Right ventricle myocardium superior (tissue), 1 donor: ENCODE measurements at regions not wholly inside any gene's neighbourhood (a gene's known extent, or its start where the extent isn't known, plus 50 kb on each side); places are given as distances from the start of the nearest gene placed in this dataset.
"Not testable (repeated sequence)": the region's sequence is repeated elsewhere in the genome, so short reads cannot be mapped to it uniquely, and the experiment has no call there.

Source experiments
- ATAC-seq: fragments of 200-7000 bp; cut with Tn5 transposase; one replicate; pipeline ENCODE4 v1.9.1; 2020; ENCODE audit warnings: mild to moderate bottlenecking; ENCODE audit not compliant: poor library complexity
- DNase-seq: peaks from one replicate; pipeline ENCODE4 v3.0.0-alpha.2; 2020
- intact Hi-C: fragments of 100-400 bp; cut with DNase I; formaldehyde crosslinking; loops from one replicate; pipeline ENCODE4 v1.11.2; 2022
- donor health status: DM: no; HTN: yes; CAD: no; lungs with severe emphysema.

DNA sequence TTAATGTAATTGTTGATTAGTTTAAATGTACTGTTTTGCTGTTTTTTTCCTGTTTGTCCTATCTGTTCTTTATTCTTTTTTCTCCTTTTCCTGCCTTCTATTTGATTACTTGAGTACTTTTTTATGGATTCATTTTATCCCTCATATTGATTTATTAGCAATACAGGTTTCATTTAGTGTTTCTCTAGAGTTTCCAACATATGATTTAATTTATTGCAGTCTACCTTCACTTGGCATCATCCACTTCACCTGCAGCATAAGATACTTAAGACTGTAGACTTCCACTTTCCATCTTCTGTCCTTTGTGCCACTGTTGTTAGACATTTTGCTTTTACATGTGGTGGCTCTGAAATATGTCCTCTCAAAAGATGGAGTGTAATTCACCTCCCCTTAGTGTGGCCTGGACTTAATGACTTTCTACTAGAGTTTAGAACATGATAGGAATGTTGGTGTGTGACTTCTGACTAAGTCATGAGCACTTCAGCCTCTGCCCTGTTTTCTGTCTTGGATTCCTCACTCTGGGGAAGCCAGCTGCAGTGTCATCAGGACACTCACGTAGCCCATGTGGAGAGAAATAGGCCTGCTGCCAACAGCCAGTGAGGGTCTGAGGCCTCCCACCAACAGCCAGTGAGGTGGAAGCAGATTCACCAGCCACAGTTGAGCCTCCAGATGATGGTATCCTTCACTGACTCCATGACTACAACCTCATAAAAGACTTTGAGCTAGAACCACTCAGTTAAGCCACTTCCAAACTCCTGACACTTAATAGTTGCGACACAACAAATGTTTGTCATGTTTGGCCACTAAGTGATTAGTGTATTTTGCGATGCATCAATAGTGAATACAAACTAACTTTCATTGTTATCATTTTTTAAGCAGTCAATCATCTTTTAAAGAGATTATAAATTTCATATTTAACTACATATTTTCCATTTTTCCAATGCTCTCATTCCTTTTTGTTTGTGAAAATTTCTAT lies 643.5 kb upstream of the DPP6 start:
- no peak for DNase-seq
- intact Hi-C loops, result no loop called here
- ATAC-seq, result no peak

DNA sequence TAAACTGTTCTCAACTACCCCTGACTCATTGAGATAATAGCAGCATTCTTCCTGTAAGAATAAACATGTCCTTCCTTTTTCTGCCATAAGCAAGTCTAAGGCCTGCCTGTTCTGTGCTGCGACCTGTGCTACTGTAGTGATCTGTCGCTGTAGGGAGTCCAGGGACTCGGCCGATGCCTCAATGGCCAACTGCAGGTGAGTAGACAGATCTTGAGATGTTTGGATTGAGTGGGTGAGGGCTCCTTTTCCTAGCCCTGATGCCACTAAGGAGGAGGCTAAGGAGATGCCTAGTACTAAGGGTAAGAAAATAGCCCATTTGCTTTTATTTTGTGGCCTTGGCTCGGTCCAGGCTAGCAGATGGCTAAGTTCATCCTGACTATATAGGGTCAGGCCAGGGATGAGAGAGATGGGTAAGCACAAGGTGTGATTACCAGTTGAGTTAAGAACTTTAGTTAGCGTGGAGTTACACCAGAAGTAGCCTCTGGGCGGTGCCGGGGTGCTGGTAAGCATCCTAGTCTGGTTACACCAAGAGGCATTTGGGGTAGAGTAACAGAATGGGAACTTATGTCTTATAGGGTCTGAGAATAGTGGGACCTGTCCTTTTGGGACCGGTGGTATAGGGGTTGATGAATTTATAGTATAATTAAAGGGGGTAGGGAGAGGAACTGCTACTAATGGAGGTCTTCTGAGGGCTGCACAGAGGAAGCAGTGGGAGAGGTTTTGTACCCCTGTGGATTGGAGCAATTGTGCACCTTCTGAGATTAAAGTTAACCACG lies 642.4 kb upstream of the DPP6 start:
- intact Hi-C loops, DNase-seq, ATAC-seq: not testable (repeated sequence)

DNA sequence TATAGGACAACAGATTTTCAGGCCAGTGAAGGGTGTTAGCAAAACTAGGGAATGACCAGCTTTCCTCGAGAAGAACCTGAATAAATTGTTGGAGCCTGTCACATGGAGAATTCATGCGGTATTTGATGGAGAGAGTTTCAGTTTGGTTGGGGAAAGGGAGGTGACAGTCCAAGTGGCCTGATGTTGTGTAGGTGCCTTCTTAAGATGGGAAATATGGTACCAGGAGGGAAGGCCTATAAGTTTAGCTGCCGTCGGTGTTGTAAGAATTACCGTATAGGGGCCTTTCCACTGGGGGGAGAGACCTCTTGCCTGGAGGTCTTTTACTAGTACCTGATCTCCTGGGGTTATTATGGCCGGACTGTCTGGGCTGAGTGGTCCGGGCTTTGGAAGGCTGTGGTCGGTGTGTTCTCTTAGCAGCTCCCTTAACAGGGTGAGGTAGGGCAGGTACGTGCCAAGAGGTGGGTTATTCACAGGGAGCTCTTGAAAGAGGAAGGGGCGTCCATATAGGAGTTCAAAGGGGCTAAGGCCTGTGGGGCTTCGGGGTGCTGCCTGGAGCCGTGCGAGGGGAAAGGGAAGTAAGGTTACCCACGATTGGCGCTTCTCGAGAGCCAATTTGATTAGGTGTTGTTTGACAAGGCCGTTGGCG lies 641.1 kb upstream of the DPP6 start:
- ATAC-seq, intact Hi-C loops, DNase-seq: not testable (repeated sequence)

DNA sequence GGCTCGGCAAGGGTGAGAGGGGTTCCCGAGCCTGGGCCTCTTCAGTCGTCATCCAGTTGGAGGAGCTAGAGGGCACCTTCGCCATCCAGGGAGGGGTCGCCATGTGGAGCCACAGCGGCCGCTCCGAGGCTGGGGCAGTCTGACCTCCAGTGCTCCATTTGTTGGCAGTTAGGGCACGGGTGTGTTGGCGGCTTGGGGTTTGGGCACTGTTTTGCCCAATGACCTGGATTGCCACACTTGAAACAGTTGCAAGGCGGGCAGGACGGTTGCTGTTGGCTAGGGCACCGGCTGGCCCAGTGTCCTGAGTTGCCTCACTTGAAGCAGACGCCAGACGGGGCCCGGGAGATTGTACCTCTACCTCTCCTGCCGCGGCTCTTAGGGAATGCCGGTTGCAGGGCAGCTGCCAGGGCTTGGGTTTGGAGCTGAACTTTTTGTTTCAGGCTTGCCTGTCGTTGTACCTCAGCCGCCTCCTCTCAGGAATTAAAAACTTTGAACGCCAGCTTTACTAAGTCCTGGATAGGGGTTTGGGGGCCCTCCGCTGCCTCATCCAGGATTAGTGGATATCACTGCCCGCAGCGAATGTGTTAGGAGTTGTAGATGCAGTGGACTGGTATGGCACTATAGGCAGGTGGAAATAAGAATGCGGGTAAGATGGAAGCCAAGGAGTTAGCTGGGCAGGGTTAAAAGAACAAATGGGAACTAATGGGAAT lies 639.9 kb upstream of the DPP6 start:
- intact Hi-C loops, ATAC-seq, DNase-seq: not testable (repeated sequence)

DNA sequence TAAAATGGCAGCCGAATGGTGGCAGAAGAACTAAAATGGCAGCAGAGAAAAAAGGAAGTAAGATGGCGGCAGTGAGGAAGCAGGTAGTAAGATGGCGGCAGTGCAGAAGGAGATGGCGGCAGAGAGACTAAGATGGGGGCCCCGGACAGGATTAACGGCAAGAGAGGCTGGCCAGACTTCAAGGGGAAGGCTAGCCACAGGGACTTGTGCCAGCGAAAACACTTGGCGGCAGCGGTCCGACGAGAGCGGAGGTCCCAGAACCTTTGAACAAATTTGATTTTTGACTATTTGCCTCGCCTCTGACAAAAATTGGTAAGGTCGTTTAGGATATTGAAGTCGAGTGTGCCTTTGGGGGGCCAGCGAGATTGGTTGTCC lies 639.4 kb upstream of the DPP6 start:
- ATAC-seq, DNase-seq, intact Hi-C loops: not testable (repeated sequence)

DNA sequence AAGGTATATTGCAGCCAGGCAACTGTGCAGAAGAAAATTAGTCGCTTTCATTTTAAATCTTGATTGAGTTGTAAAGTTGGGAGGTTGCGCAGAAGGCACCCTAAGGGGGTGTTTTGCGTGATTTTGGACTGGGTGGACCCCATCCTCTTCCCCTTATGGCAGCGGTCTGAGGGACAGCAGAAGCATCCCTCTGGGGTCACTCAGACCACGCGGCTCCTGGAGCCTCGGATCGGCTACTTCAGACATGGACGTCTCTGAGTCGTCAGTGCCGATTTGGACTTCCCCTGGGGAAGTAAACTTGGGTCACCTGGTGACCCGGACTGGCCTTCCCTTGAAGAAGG lies 639.0 kb upstream of the DPP6 start:
- intact Hi-C loops, result no loop called here
- ATAC-seq (no peak), DNase-seq (no peak)

DNA sequence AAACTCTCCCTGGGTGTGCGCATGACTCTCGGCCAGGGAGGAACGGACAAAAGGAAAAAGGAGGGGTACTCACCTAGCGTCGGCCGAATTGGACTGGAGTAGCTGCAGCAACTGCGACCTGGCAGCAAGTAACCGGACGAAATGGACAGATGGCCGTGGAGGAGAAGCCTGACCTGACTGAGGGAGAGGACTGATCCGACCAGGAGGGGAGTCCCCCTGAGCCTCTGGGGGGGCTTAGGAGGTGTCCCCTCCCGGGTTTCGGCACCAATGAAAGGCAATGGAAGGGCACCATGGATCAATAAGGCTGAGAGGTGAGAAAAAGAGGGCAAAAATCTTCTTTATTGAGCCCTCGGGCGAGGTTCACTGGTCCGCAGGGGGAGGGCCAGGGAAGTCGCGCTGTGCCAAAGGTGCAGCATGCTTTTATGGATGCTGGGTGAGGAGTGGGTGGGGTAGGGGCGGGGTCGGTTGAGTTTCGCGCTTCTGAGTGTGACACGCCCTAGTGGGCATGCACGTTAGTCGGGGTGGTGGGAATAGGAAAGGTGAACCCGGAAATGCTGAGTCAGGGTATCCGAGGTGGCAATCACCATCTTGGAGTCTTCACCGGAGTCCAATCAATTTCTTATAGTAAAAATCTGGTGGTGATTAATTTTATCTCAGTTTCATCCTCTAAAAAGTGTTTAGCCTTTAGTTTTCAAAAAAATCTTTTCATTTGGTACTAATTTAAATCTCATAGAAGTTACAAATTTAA lies 638.5 kb upstream of the DPP6 start:
- ATAC-seq (no peak), DNase-seq (no peak)
- intact Hi-C loops, result no loop called here

DNA sequence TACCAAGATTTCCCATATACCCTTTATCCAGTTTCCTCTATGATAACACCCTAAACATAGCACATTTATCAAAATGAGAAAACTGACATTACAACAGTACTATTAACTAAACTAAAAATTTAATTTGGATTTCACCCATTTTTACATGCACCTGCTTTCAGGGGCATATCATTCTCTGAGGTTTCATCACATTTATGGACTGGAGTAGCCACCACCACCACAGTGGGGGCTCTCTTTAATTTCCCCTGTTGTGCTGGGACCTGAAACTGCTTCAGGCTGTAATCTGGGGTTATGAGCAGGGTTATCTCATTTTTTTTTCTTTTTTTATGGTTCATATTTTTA lies 637.9 kb upstream of the DPP6 start:
- DNase-seq (no peak), ATAC-seq (no peak)
- intact Hi-C loops, result no loop called here

DNA sequence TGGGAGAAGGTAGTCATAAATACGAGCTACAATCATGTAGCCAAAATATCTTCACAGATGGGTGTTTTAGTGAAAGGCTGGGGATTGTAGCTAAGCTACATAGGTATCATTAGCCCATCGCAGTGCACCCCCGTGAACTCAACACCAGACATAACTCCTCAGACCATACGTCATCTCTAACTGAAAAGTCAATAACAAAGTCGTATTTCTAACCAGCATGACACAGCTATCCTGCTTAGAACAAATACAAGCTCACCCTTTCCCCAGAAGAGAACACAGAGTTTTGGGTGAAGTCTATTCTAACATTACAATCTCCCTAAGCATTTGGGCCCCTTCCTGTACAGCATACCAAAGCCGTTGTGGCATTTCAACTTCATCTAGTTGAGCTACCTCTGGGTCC lies 636.6 kb upstream of the DPP6 start:
- no peak for DNase-seq
- intact Hi-C loops, result no loop called here
- ATAC-seq, result no peak

DNA sequence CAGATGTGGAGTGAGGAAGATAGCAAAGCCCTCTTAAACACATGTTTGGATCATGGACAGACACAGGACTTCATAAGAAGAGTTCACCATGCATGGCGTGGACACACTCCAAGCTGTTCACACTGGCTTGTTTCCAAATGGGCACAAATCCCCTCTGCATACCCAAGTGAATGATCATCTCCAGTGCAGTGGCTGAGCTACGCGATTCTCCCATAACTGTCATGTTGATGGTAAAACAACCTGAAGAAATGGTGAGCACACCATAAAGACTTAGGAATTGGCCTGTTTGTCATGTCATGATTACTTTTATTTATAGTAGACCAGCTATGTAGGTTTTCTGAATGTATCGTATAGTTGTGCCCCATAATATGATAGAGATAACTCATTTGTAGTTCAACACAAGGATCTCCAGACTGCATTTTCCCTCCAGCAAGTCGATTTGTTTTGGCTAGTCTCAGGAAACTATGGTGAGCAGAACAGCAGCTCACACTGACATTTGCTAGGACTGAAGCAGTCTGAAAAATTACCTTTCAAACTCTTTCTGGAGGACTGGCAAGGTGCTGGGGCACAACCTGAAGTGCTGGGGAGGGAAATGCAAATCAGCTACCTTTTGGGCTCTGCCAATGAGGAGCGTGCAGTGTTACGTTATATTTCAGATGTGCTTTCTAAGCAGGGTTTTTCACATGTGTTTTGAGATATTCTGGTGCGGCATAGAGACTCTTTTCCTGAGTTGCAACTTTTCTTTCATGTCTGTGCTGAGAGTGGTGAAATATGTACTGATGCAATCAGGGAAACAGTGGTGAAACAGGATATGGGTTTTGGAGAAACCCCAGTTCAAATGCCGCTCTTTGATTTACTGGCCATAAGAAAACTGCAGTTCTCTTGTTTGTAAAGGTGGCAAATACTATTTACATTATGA lies 629.6 kb upstream of the DPP6 start:
- ATAC-seq (no peak), DNase-seq (no peak)
- intact Hi-C loops, result no loop called here

DNA sequence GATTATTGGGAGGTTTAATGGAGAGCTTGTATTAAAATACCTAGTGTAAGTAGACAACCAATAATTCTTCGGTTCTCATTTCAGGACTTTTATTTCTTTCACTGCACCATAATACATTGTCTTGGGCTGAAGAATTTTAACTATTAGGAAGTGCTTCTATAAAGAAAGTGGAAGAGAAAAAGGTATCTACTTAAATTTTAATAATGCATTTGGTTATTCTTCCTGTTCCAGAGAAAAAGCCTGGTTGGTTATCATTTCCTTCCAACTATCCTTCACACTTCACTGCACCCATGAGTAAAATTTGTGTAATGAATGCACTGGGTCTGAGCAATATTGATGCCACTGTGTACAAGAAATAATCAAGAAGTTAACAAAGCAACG lies 629.0 kb upstream of the DPP6 start:
- ATAC-seq (no peak), DNase-seq (no peak)
- intact Hi-C loops, result no loop called here

DNA sequence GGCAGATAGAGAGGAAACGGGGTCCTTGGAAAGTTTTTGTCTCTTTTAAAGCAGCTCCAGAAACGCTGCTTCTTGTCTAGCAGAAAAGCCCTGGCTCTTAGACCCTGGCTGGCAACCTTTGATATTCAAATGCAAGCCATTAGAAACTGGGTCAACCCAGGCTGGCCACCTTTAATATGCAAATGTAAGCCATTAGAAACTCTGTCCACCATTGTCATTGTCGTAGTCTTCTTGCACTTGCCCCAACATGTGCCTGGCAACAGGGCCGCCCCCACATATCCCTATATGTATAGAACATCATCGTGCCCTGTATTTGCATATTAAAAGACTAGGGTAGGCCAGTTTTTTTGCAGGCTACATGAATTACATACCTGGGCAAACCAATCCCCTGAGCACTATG lies 621.3 kb upstream of the DPP6 start:
- DNase-seq (no peak), ATAC-seq (no peak)

DNA sequence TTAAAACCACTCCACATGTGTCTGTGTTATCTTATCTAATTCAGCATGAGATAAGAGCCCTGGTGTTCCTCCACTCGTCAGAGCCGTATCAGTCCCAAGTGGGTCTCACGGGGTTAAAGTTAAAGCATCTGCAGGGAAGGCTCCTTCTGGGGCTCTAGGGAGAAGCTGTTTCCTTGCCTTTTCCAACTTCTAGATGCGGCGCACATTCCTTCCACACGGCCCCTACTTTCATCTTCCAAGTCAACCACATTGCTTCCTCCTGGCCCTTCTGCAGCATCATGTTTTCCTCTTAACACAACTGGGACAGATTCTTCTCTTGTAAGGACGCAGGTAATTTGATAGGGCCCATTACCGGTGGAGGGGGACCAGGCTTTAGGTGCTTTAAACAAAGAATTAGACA lies 620.1 kb upstream of the DPP6 start:
- ATAC-seq (no peak), DNase-seq (no peak)
- intact Hi-C loops, result no loop called here

More for the DNA sequence above, 621.3 kb upstream of the DPP6 start:
- intact Hi-C loops, result no loop called here

DNA sequence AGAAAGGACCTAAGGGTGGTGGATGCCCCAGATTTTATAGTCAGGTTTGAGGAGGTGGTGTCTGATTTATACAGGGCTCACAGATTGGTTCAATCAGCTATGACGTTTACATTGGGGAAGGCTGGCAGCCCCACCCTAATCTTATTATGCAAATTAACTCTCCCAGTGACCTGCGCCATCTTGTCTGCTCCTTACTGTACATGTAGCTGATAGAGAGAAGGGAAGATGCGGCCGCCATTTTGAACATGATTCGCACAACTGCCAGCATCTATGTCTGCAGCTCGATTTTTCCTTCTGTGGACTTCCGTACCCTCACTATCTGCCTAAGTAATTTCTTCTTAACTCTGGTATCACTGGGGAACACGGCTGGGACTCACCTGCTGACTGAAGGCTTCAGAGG lies 619.0 kb upstream of the DPP6 start:
- ATAC-seq (no peak), DNase-seq (no peak)
- intact Hi-C loops, result no loop called here

DNA sequence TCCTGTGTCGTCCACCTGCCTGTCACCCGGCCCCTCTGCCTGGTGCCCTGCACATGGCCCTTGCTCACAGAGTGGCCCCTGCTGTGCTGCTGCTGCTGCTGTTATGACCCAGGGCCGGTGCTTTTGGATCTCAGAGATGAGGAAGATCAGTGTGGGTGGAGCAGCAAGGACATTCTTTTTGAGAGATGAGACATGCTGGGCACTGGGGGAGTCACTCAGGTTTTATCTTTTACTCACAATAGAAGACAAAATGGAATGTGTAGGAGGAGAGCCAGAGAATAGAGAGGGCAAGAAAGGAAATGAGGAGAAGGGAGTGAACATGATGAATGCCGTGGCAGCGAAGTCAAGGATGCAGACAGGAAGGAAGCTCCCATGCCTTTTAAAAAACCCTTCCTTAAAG lies 611.5 kb upstream of the DPP6 start:
- no peak for ATAC-seq
- intact Hi-C loops, result no loop called here
- DNase-seq, result no peak

DNA sequence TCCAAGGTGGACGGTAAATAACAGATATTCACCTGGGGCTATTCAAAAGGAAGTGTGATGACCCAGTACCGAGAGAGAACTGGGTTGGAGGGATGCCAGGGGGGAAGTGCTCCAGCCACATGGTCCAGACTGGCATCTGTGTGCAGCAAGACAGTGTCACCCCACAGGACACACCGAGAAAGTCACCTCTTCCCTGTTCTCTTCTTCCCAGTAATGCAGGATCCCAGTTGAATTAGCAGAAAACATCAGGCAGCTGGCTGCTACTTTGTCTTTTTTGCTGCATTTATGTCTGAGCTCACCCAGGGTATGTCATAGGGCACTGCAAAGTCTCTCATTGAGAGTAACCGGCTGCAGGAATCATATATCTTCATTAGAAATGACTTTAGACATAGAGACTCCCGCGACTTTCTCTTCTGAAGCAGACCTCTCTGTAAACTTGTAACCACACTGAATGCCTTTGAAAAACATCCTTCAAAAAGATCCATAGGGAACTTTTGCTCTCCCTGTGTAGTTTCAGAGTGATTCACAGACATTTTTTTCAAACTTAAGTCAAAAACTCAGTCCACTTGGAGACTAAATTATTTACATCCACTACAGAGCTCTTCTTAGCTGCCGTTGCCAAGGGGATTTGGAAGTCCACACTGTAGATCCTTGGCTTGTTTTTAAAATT lies 609.0 kb upstream of the DPP6 start:
- DNase-seq (no peak), ATAC-seq (no peak)
- intact Hi-C loops, result no loop called here

DNA sequence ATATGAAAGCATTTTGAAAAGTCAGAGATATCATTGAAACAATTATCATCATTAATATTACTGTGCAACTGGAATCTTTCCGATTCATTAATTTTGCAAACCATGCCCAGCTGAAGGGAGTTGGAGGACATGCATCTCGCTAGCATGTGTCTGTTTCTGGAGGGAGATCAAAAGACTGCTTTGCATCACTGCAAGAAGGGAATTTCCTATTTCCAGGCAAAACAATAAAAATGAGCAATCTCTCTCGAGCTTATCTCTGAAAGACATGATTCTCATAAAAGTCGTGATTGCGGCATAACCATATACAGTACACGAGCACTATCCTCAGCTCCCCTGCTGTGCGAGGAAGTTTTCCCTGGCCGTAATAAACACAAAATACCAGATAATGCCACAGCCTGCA lies 607.6 kb upstream of the DPP6 start:
- intact Hi-C loops, result no loop called here
- DNase-seq, result no peak
- no peak for ATAC-seq
